Caco-2 (cell line): ENCODE measurements at regions not wholly inside any gene's neighbourhood (a gene's known extent, or its start where the extent isn't known, plus 50 kb on each side); places are given as distances from the start of the nearest gene placed in this dataset.

Source experiments
- BruUV-seq: library from RNA; stranded (reverse); fragments of 400-500 nt; replicated peaks from 2 replicates; lab custom pipeline; 2021; lab: Mats Ljungman, UMichigan
- CTCF ChIA-PET: fragments of 300-600 bp; sonication (Branson Sonifier 250); formaldehyde crosslinking; loops from one replicate; lab custom pipeline; 2022; ENCODE audit warnings: antibody characterized with exemption; lab: Charles Lee
- POLR2A ChIA-PET: fragments of 300-600 bp; sonication (Branson Sonifier 250); formaldehyde crosslinking; loops from one replicate; lab custom pipeline; 2022; ENCODE audit warnings: antibody characterized with exemption; lab: Charles Lee
- DNase-seq, 2 experiments: peaks; one replicate each; pipeline versions ENCODE4 v3.0.0 to v3.0.0-alpha.2; 2020 to 2022
- H3K27me3 ChIP-seq: replicated peaks from 2 replicates; pipeline ENCODE4 v1.6.0; 2011; ENCODE audit warnings: low read length; ENCODE audit not compliant: control insufficient read depth, insufficient read depth
- H3K36me3 ChIP-seq: 2 replicates; pipeline ENCODE4 v1.5.1; 2011; ENCODE audit warnings: low read length; ENCODE audit not compliant: control insufficient read depth, insufficient read depth
- H3K4me1 ChIP-seq: fragments of 250-450 bp; sonication (Bioruptor Pico); 2 replicates; pipeline ENCODE4 v1.5.1; 2020; ENCODE audit warnings: mild to moderate bottlenecking
- H3K4me3 ChIP-seq: 2 replicates; pipeline ENCODE4 v1.5.1; 2011; ENCODE audit warnings: low read depth, mild to moderate bottlenecking, control low read depth, low read length
- H3K9me3 ChIP-seq: fragments of 250-450 bp; sonication (Bioruptor Pico); 2 replicates; pipeline ENCODE4 v1.5.1; 2020; ENCODE audit warnings: mild to moderate bottlenecking, moderate library complexity
- H3K27ac Mint-ChIP-seq: one replicate; pipeline ENCODE4 v1.8.0; 2022; ENCODE audit warnings: mixed read lengths; ENCODE audit not compliant: unreplicated experiment
- H3K27me3 Mint-ChIP-seq: one replicate; pipeline ENCODE4 v1.8.0; 2022; ENCODE audit warnings: mixed read lengths; ENCODE audit not compliant: insufficient read depth, unreplicated experiment
- H3K36me3 Mint-ChIP-seq: one replicate; pipeline ENCODE4 v1.8.0; 2022; ENCODE audit warnings: mild to moderate bottlenecking, mixed read lengths; ENCODE audit not compliant: insufficient read depth, unreplicated experiment
- H3K4me1 Mint-ChIP-seq: one replicate; pipeline ENCODE4 v1.8.0; 2022; ENCODE audit warnings: low read depth, mixed read lengths; ENCODE audit not compliant: unreplicated experiment
- H3K4me3 Mint-ChIP-seq: one replicate; pipeline ENCODE4 v1.8.0; 2022; ENCODE audit warnings: mild to moderate bottlenecking, moderate library complexity, mixed read lengths; ENCODE audit not compliant: unreplicated experiment
- H3K9me3 Mint-ChIP-seq: one replicate; pipeline ENCODE4 v1.8.0; 2022; ENCODE audit warnings: mixed read lengths; ENCODE audit not compliant: unreplicated experiment
- intact Hi-C: fragments of 100-400 bp; cut with micrococcal nuclease; formaldehyde crosslinking; loops from one replicate; pipeline ENCODE4 v1.10.0; 2022; ENCODE audit not compliant: unreplicated experiment
- TF ChIP-seq, protein P1 (sequence below), 2 experiments: fragments of 200-600 bp in 1 of 2; IDR thresholded peaks; 1 replicate in 1 of 2; 2 replicates in 1 of 2; pipeline versions ENCODE4 v1.5.1 to v1.8.0; 2011 to 2022; ENCODE audit warnings: antibody characterized with exemption in 1 of 2, control low read depth in 1 of 2, inconsistent platforms in 1 of 2, low read depth in 1 of 2, low read length in 1 of 2, mild to moderate bottlenecking in 1 of 2, moderate library complexity in 1 of 2; ENCODE audit not compliant: insufficient read depth in 1 of 2, severe bottlenecking in 1 of 2, unreplicated experiment in 1 of 2

DNA sequence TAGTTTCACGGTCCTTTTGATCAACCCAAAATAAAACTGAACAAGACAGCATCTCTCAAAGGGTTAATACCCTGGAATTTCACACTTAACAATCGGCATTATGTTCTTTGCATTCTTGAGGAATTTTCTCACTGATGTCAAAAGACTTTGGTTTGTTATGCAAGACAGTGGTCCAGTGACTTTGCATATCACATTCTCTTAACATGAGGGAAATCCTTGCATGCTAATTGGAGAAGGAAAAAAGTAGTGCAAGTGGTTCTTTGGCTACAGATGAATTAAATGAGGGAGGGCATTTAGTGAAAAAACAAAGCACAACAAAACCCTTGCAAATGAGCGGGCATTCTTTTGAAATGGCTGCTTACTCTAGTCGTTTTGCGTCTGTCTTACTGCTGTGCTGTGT is 105.1 kb upstream of the LIMCH1 start:
- peak overlapping the region; percentile 34 for H3K4me3 Mint-ChIP-seq
- CTCF ChIA-PET = no interaction called here
- DNase-seq = peak in 1 of 2 experiments; percentile 45
- no peaks in the 10 kb centered on the region for H3K36me3 Mint-ChIP-seq
- TF ChIP-seq, protein P1, sequence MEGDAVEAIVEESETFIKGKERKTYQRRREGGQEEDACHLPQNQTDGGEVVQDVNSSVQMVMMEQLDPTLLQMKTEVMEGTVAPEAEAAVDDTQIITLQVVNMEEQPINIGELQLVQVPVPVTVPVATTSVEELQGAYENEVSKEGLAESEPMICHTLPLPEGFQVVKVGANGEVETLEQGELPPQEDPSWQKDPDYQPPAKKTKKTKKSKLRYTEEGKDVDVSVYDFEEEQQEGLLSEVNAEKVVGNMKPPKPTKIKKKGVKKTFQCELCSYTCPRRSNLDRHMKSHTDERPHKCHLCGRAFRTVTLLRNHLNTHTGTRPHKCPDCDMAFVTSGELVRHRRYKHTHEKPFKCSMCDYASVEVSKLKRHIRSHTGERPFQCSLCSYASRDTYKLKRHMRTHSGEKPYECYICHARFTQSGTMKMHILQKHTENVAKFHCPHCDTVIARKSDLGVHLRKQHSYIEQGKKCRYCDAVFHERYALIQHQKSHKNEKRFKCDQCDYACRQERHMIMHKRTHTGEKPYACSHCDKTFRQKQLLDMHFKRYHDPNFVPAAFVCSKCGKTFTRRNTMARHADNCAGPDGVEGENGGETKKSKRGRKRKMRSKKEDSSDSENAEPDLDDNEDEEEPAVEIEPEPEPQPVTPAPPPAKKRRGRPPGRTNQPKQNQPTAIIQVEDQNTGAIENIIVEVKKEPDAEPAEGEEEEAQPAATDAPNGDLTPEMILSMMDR (IDR thresholded peaks at IDR 0.05; ENCODE audit: insufficient read depth in 1 of 2, low read depth in 1 of 2, low read length in 1 of 2, severe bottlenecking in 1 of 2, unreplicated experiment in 1 of 2) = no peak
- H3K27me3 Mint-ChIP-seq = no peaks in the 10 kb centered on the region
- peak overlapping the region; percentile 90 for H3K27ac Mint-ChIP-seq
- peaks cover 43% of the 10 kb centered on the region for H3K4me1 Mint-ChIP-seq
- no peak overlapping the region for H3K4me3 ChIP-seq
- no peaks in the 10 kb centered on the region for H3K36me3 ChIP-seq
- H3K9me3 Mint-ChIP-seq = no peaks in the 10 kb centered on the region
- no TSS peak for BruUV-seq
- H3K9me3 ChIP-seq = no peaks in the 10 kb centered on the region
- no peaks in the 10 kb centered on the region for H3K27me3 ChIP-seq
- peaks cover 53% of the 10 kb centered on the region for H3K4me1 ChIP-seq
- intact Hi-C loops = no loop called here
- POLR2A ChIA-PET = no interaction called here

GRCh38 chr4:41433361-41433760 is 104.6 kb upstream of the LIMCH1 start:
- Mint-ChIP-seq H3K27me3 (no peaks in the 10 kb centered on the region), H3K36me3 (no peaks in the 10 kb centered on the region), H3K4me1 (peaks cover 38% of the 10 kb centered on the region), H3K27ac (peak overlapping the region; percentile 90), H3K9me3 (no peaks in the 10 kb centered on the region), H3K4me3 (no peak overlapping the region)
- peaks cover 48% of the 10 kb centered on the region for H3K4me1 ChIP-seq
- no peaks in the 10 kb centered on the region for H3K36me3 ChIP-seq
- TF ChIP-seq, protein P1 (IDR thresholded peaks at IDR 0.05; ENCODE audit: insufficient read depth in 1 of 2, low read depth in 1 of 2, low read length in 1 of 2, severe bottlenecking in 1 of 2, unreplicated experiment in 1 of 2) = no peak
- no peaks in the 10 kb centered on the region for H3K9me3 ChIP-seq
- DNase-seq = no peak
- no peak overlapping the region for H3K4me3 ChIP-seq
- ChIA-PET POLR2A (no interaction called here), CTCF (no interaction called here)
- H3K27me3 ChIP-seq = no peaks in the 10 kb centered on the region
- intact Hi-C loops = no loop called here
- BruUV-seq = no TSS peak

DNA sequence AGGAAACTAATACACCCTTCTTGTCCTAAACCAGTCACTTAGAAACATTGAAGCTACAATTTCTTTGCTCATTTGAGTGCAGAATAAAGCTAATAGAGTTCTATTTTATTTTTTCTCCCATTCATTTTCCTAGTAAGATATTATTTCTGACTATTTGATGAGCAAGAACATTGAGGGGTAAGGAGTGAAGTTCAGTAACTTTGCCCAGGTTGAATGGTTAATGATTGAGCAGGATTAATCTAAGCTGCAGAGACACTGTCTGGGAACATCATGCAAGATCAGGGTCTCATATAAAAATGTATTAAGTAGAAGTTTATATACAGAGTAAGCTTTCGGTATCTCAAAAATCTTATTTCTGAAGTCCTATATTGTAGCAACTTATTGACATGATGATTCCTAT is 102.4 kb upstream of the LIMCH1 start:
- peaks cover 33% of the 10 kb centered on the region for H3K4me1 Mint-ChIP-seq
- no peaks in the 10 kb centered on the region for H3K27me3 Mint-ChIP-seq
- no TSS peak for BruUV-seq
- H3K4me3 Mint-ChIP-seq = no peak overlapping the region
- no peak overlapping the region for H3K27ac Mint-ChIP-seq
- H3K4me3 ChIP-seq = no peak overlapping the region
- no peaks in the 10 kb centered on the region for H3K9me3 Mint-ChIP-seq
- H3K4me1 ChIP-seq = peaks cover 40% of the 10 kb centered on the region
- no peaks in the 10 kb centered on the region for H3K27me3 ChIP-seq
- H3K36me3 Mint-ChIP-seq = no peaks in the 10 kb centered on the region
- CTCF ChIA-PET = no interaction called here
- TF ChIP-seq, protein P1 (IDR thresholded peaks at IDR 0.05; ENCODE audit: insufficient read depth in 1 of 2, low read depth in 1 of 2, low read length in 1 of 2, severe bottlenecking in 1 of 2, unreplicated experiment in 1 of 2) = no peak
- DNase-seq = no peak
- no peaks in the 10 kb centered on the region for H3K9me3 ChIP-seq
- no peaks in the 10 kb centered on the region for H3K36me3 ChIP-seq
- intact Hi-C loops = no loop called here
- POLR2A ChIA-PET = no interaction called here
